PC-9 (cell line): ENCODE measurements at regions not wholly inside any gene's neighbourhood (a gene's known extent, or its start where the extent isn't known, plus 50 kb on each side); places are given as distances from the start of the nearest gene placed in this dataset.

Source experiments
- BruUV-seq: library from RNA; stranded (reverse); fragments of 400-500 nt; replicated peaks from 2 replicates; lab custom pipeline; 2021; lab: Mats Ljungman, UMichigan
- CTCF ChIA-PET: fragments of 300-600 bp; sonication (Branson Sonifier 250); formaldehyde crosslinking; loops from one replicate; lab custom pipeline; 2022; ENCODE audit warnings: antibody characterized with exemption; lab: Charles Lee
- POLR2A ChIA-PET: fragments of 300-600 bp; sonication (Branson Sonifier 250); formaldehyde crosslinking; loops from one replicate; lab custom pipeline; 2022; ENCODE audit warnings: antibody characterized with exemption; ENCODE audit not compliant: unreplicated experiment; lab: Charles Lee
- DNase-seq, 2 experiments: peaks; one replicate each; pipeline versions ENCODE4 v3.0.0 to v3.0.0-alpha.2; 2015 to 2022; ENCODE audit warnings: mixed read lengths in 1 of 2
- H2AFZ ChIP-seq: fragments of 200-600 bp; sonication (generic); 2 replicates; pipeline ENCODE4 v1.8.1; 2017; ENCODE audit warnings: antibody characterized with exemption
- H3F3A ChIP-seq: fragments of 200-600 bp; sonication (generic); 2 replicates; pipeline ENCODE4 v1.8.1; 2017; ENCODE audit warnings: antibody characterized with exemption, mild to moderate bottlenecking, low read depth; ENCODE audit not compliant: insufficient read depth
- H3K27ac ChIP-seq: fragments of 200-600 bp; sonication (generic); 2 replicates; pipeline ENCODE4 v1.6.1; 2016; ENCODE audit warnings: mixed run types
- H3K27me3 ChIP-seq: fragments of 200-600 bp; sonication (generic); 2 replicates; pipeline ENCODE4 v1.6.1; 2016; ENCODE audit warnings: low read depth, mixed run types; ENCODE audit not compliant: insufficient read depth
- H3K36me3 ChIP-seq: fragments of 200-600 bp; sonication (generic); 2 replicates; pipeline ENCODE4 v1.6.1; 2016; ENCODE audit warnings: low read depth, mixed run types
- H3K4me1 ChIP-seq: fragments of 200-600 bp; sonication (generic); replicated peaks from 2 replicates; pipeline ENCODE4 v1.6.1; 2016; ENCODE audit warnings: mixed run types; ENCODE audit not compliant: insufficient read depth
- H3K4me2 ChIP-seq: fragments of 200-600 bp; sonication (generic); 2 replicates; pipeline ENCODE4 v1.6.1; 2017; ENCODE audit warnings: mixed run types
- H3K4me3 ChIP-seq: fragments of 200-600 bp; sonication (generic); 2 replicates; pipeline ENCODE4 v1.6.1; 2016; ENCODE audit warnings: mixed run types
- H3K79me2 ChIP-seq: fragments of 200-600 bp; sonication (generic); 2 replicates; pipeline ENCODE4 v1.6.1; 2017; ENCODE audit warnings: low read depth, mixed run types
- H3K9me2 ChIP-seq: fragments of 200-600 bp; sonication (generic); 2 replicates; pipeline ENCODE4 v1.8.1; 2017; ENCODE audit warnings: mild to moderate bottlenecking; ENCODE audit not compliant: insufficient read depth
- H3K9me3 ChIP-seq: fragments of 200-600 bp; sonication (generic); 2 replicates; pipeline ENCODE4 v1.8.1; 2016; ENCODE audit warnings: low read depth; ENCODE audit not compliant: insufficient read depth
- H4K20me1 ChIP-seq: fragments of 200-600 bp; sonication (generic); 2 replicates; pipeline ENCODE4 v1.8.1; 2017; ENCODE audit not compliant: insufficient read depth
- CTCF ChIP-seq: fragments of 200-600 bp; sonication (generic); conservative IDR thresholded peaks from 2 replicates; pipeline ENCODE4 v1.6.1; 2017; ENCODE audit warnings: mixed run types, antibody characterized with exemption, mild to moderate bottlenecking, moderate library complexity
- EZH2 ChIP-seq: fragments of 200-600 bp; sonication (generic); IDR thresholded peaks from 2 replicates; pipeline ENCODE4 v1.8.0; 2017; ENCODE audit warnings: antibody characterized with exemption, low read depth
- intact Hi-C: fragments of 100-400 bp; cut with micrococcal nuclease; formaldehyde crosslinking; loops from one replicate; pipeline ENCODE4 v1.10.0; 2022; ENCODE audit not compliant: unreplicated experiment

GRCh38 chr2:106280224-106280623 lies 86.1 kb upstream of the UXS1 start:
- BruUV-seq, result no TSS peak
- no peak for DNase-seq
- POLR2A ChIA-PET, result no interaction called here
- intact Hi-C loops, result no loop called here
- Histone ChIP-seq H3K4me1 (no peaks in the 10 kb centered on the region), H3K9me3 (no peaks in the 10 kb centered on the region), H3K27ac (no peak overlapping the region), H4K20me1 (no peaks in the 10 kb centered on the region), H3K4me3 (no peak overlapping the region), H3K27me3 (peaks cover 76% of the 10 kb centered on the region), H3F3A (no peaks in the 10 kb centered on the region), H3K9me2 (no peaks in the 10 kb centered on the region), H2AFZ (no peak overlapping the region), H3K4me2 (no peak overlapping the region), H3K36me3 (no peaks in the 10 kb centered on the region), H3K79me2 (no peaks in the 10 kb centered on the region)
- TF ChIP-seq EZH2 (no peak), CTCF (no peak)
- CTCF ChIA-PET, result interaction anchor here (0.6 kb wide), 1 partner anchor 98 kb away, joined by 3 read pairs; no protein-coding TSS in a partner anchor

- no TSS peak for BruUV-seq
- POLR2A ChIA-PET, result no interaction called here
- CTCF ChIA-PET, result no interaction called here
Measured at GRCh38 chr2:106278112-106278876, 84.2 kb upstream of the UXS1 start.

GRCh38 chr2:106277426-106277825 lies 83.3 kb upstream of the UXS1 start:
- no peaks in the 10 kb centered on the region for H3K9me2 ChIP-seq
- no peak overlapping the region for H2AFZ ChIP-seq
- no peak overlapping the region for H3K4me2 ChIP-seq
- no peaks in the 10 kb centered on the region for H3K4me1 ChIP-seq
- no peaks in the 10 kb centered on the region for H3F3A ChIP-seq
- no peak overlapping the region for H3K4me3 ChIP-seq
- peaks cover 51% of the 10 kb centered on the region for H3K27me3 ChIP-seq
- DNase-seq, result no peak
- H4K20me1 ChIP-seq, result no peaks in the 10 kb centered on the region
- H3K9me3 ChIP-seq, result no peaks in the 10 kb centered on the region
- TF ChIP-seq CTCF, result no peak
- TF ChIP-seq EZH2, result no peak
- H3K27ac ChIP-seq, result no peak overlapping the region
- no TSS peak for BruUV-seq
- intact Hi-C loops, result no loop called here
- ChIA-PET CTCF (no interaction called here), POLR2A (no interaction called here)
- no peaks in the 10 kb centered on the region for H3K36me3 ChIP-seq
- H3K79me2 ChIP-seq, result no peaks in the 10 kb centered on the region

More at GRCh38 chr2:106278112-106278876, 84.2 kb upstream of the UXS1 start:
- Histone ChIP-seq H2AFZ (no peak overlapping the region), H4K20me1 (no peaks in the 10 kb centered on the region), H3F3A (no peaks in the 10 kb centered on the region), H3K9me2 (no peaks in the 10 kb centered on the region), H3K4me1 (no peaks in the 10 kb centered on the region), H3K4me2 (no peak overlapping the region), H3K4me3 (no peak overlapping the region), H3K27ac (no peak overlapping the region), H3K27me3 (peaks cover 58% of the 10 kb centered on the region), H3K9me3 (no peaks in the 10 kb centered on the region), H3K36me3 (no peaks in the 10 kb centered on the region), H3K79me2 (no peaks in the 10 kb centered on the region)
- no peak for DNase-seq
- TF ChIP-seq CTCF (no peak), EZH2 (no peak)
- intact Hi-C loops, result no loop called here
